HEK293T (cell line): ENCODE measurements at regions not wholly inside any gene's neighbourhood (a gene's known extent, or its start where the extent isn't known, plus 50 kb on each side); places are given as distances from the start of the nearest gene placed in this dataset.

ENCODE experiments used
- CTCF ChIA-PET: fragments of 350-600 bp; formaldehyde crosslinking; extraction: SDS; loops from one replicate; lab custom pipeline; 2021; ENCODE audit warnings: antibody characterized with exemption, inconsistent platforms; lab: Yijun Ruan, JAX
- POLR2A ChIA-PET: fragments of 350-600 bp; formaldehyde crosslinking; extraction: SDS; loops from one replicate; lab custom pipeline; 2020; ENCODE audit warnings: antibody characterized with exemption, inconsistent platforms; lab: Yijun Ruan, JAX
- DNase-seq: peaks from one replicate; pipeline ENCODE4 v3.0.0; 2012; ENCODE audit warnings: mixed read lengths; ENCODE audit errors: extremely low spot score
- ARNT ChIP-seq: fragments of 450-650 bp; IDR thresholded peaks from 2 replicates; pipeline ENCODE4 v1.6.1; 2017; ENCODE audit warnings: mild to moderate bottlenecking
- FOXM1 ChIP-seq: fragments of 450-650 bp; IDR thresholded peaks from 2 replicates; pipeline ENCODE4 v1.6.1; 2017; ENCODE audit warnings: mild to moderate bottlenecking, borderline replicate concordance
- NFRKB ChIP-seq: fragments of 450-650 bp; IDR thresholded peaks from 2 replicates; pipeline ENCODE4 v1.6.1; 2016; ENCODE audit warnings: mild to moderate bottlenecking, moderate library complexity
- PKNOX1 ChIP-seq: fragments of 450-650 bp; IDR thresholded peaks from 2 replicates; pipeline ENCODE4 v1.6.1; 2016

GRCh38 chr2:42118754-42119569 lies 50.2 kb upstream of the EML4 start:
- ChIA-PET CTCF (interaction anchor here (0.5 to 0.7 kb wide), 2 partner anchors 35 to 353 kb away, joined by 3 to 4 read pairs; no protein-coding TSS in a partner anchor), POLR2A (interaction anchor here (2.0 kb wide), 1 partner anchor 23 kb away, joined by 6 read pairs; no protein-coding TSS in a partner anchor)
- no peak for DNase-seq
- no peak for TF ChIP-seq FOXM1
- TF ChIP-seq NFRKB: no peak
- TF ChIP-seq PKNOX1: no peak
- TF ChIP-seq ARNT: no peak
